MM.1S (cell line): ENCODE measurements at regions not wholly inside any gene's neighbourhood (a gene's known extent, or its start where the extent isn't known, plus 50 kb on each side); places are given as distances from the start of the nearest gene placed in this dataset.
"Not testable (repeated sequence)": the region's sequence is repeated elsewhere in the genome, so short reads cannot be mapped to it uniquely, and the experiment has no call there.

Source experiments
- CTCF ChIP-seq: fragments of 300-600 bp; sonication (generic); IDR thresholded peaks from 2 replicates; pipeline ENCODE4 v1.5.1; 2016; ENCODE audit warnings: antibody characterized with exemption, low read length, mixed read lengths
- EZH2 ChIP-seq: fragments of 300-600 bp; sonication (generic); optimal IDR thresholded peaks from 2 replicates; pipeline ENCODE3; 2017; ENCODE audit warnings: low read depth, mild to moderate bottlenecking, antibody characterized with exemption, low read length, mixed read lengths

GRCh38 chr12:9542827-9543226, 64.9 kb downstream of the KLRB1 start:
- TF ChIP-seq CTCF, EZH2: not testable (repeated sequence)
